SK-N-SH (cell line): ENCODE measurements at regions not wholly inside any gene's neighbourhood (a gene's known extent, or its start where the extent isn't known, plus 50 kb on each side); places are given as distances from the start of the nearest gene placed in this dataset.

Source experiments
- CTCF ChIA-PET: fragments of 300-600, 350-600 bp; formaldehyde crosslinking; extraction: SDS; loops from one replicate; lab custom pipeline; 2021; lab: Yijun Ruan, JAX
- POLR2A ChIA-PET: fragments of 350-600 bp; sonication (Branson Sonifier 250); formaldehyde crosslinking; extraction: SDS; loops from one replicate; lab custom pipeline; 2020; ENCODE audit warnings: antibody characterized with exemption, inconsistent platforms; lab: Yijun Ruan, JAX
- DNase-seq: peaks from one replicate; pipeline ENCODE4 v3.0.0; 2012
- H2AFZ ChIP-seq: fragments of 200-600 bp; sonication (generic); 2 replicates; pipeline ENCODE4 v1.8.1; 2016; ENCODE audit warnings: antibody characterized with exemption, mild to moderate bottlenecking, low read depth
- H3F3A ChIP-seq: fragments of 200-600 bp; sonication (generic); replicated peaks from 2 replicates; pipeline ENCODE3; 2016; ENCODE audit warnings: antibody characterized with exemption, mild to moderate bottlenecking; ENCODE audit not compliant: insufficient read depth
- H3K27ac ChIP-seq, 2 experiments: fragments of 200-500 bp in 1 of 2; fragments of 200-600 bp in 1 of 2; sonication (Bioruptor generic) in 1 of 2; sonication (generic), shearing (Covaris generic) in 1 of 2; 2 replicates each; pipeline versions ENCODE4 v1.5.1 to v1.6.1; 2014 to 2016; ENCODE audit warnings: low read depth in 2 of 2, inconsistent platforms in 1 of 2, low read length in 1 of 2, mild to moderate bottlenecking in 1 of 2, mixed read lengths in 1 of 2
- H3K27me3 ChIP-seq: fragments of 200-600 bp; sonication (generic), shearing (Covaris generic); 2 replicates; pipeline ENCODE4 v1.6.1; 2016; ENCODE audit warnings: mixed run types; ENCODE audit not compliant: insufficient read depth
- H3K36me3 ChIP-seq, 2 experiments: fragments of 200-500 bp in 1 of 2; fragments of 200-600 bp in 1 of 2; sonication (Bioruptor generic) in 1 of 2; sonication (generic) in 1 of 2; replicated peaks in 1 of 2; 2 replicates each; pipeline versions ENCODE3 to v1.5.1; 2014 to 2016; ENCODE audit warnings: low read length in 1 of 2, mild to moderate bottlenecking in 1 of 2; ENCODE audit not compliant: insufficient read depth in 2 of 2, control insufficient read depth in 1 of 2
- H3K4me1 ChIP-seq, 2 experiments: fragments of 200-500 bp in 1 of 2; fragments of 200-600 bp in 1 of 2; sonication (Bioruptor generic) in 1 of 2; sonication (generic), shearing (Covaris generic) in 1 of 2; 2 replicates each; pipeline versions ENCODE4 v1.5.1 to v1.6.1; 2014 to 2016; ENCODE audit warnings: low read depth in 1 of 2, low read length in 1 of 2, mixed run types in 1 of 2; ENCODE audit not compliant: insufficient read depth in 2 of 2, control insufficient read depth in 1 of 2
- H3K4me2 ChIP-seq: fragments of 200-600 bp; sonication (generic), shearing (Covaris generic); 2 replicates; pipeline ENCODE4 v1.6.1; 2017; ENCODE audit warnings: mixed run types
- H3K4me3 ChIP-seq, 2 experiments: fragments of 200-500 bp in 1 of 2; fragments of 200-600 bp in 1 of 2; sonication (Bioruptor generic) in 1 of 2; sonication (generic), shearing (Covaris generic) in 1 of 2; 2 replicates each; pipeline versions ENCODE4 v1.5.1 to v1.8.1; 2014 to 2016; ENCODE audit warnings: low read depth in 2 of 2, inconsistent platforms in 1 of 2, low read length in 1 of 2, mild to moderate bottlenecking in 1 of 2, mixed read lengths in 1 of 2, moderate library complexity in 1 of 2
- H3K79me2 ChIP-seq: fragments of 200-600 bp; sonication (generic); 2 replicates; pipeline ENCODE4 v1.8.1; 2017; ENCODE audit warnings: mild to moderate bottlenecking; ENCODE audit not compliant: insufficient read depth
- H3K9ac ChIP-seq: fragments of 200-600 bp; sonication (generic); 2 replicates; pipeline ENCODE4 v1.6.1; 2017; ENCODE audit warnings: mixed run types
- H3K9me2 ChIP-seq: fragments of 200-600 bp; sonication (generic); 2 replicates; pipeline ENCODE4 v1.6.1; 2017; ENCODE audit warnings: mixed run types
- H3K9me3 ChIP-seq: fragments of 200-600 bp; sonication (generic); 2 replicates; pipeline ENCODE4 v1.6.1; 2017; ENCODE audit warnings: mixed run types, mild to moderate bottlenecking, moderate library complexity
- H4K20me1 ChIP-seq: fragments of 200-600 bp; sonication (generic); 2 replicates; pipeline ENCODE4 v1.6.1; 2017; ENCODE audit warnings: mild to moderate bottlenecking, mixed run types; ENCODE audit not compliant: insufficient read depth
- CTCF ChIP-seq: fragments of 200-600 bp; sonication (generic); IDR thresholded peaks from 2 replicates; pipeline ENCODE4 v1.6.1; 2017; ENCODE audit warnings: antibody characterized with exemption, mild to moderate bottlenecking, moderate library complexity
- ELF1 ChIP-seq: IDR thresholded peaks from 2 replicates; pipeline ENCODE4 v1.4.0; 2012
- EP300 ChIP-seq, 2 experiments: IDR thresholded peaks; 2 replicates each; pipeline versions ENCODE4 v1.4.0 to v1.6.1; 2012; ENCODE audit warnings: borderline replicate concordance in 1 of 2, low read depth in 1 of 2, low read length in 1 of 2
- FOSL2 ChIP-seq: IDR thresholded peaks from 2 replicates; pipeline ENCODE4 v1.4.0; 2012; ENCODE audit warnings: low read depth, mild to moderate bottlenecking, moderate library complexity, borderline replicate concordance
- FOXJ3 ChIP-seq: sonication (generic); formaldehyde crosslinking; IDR thresholded peaks from 2 replicates; pipeline ENCODE4 v1.5.1; 2020; ENCODE audit warnings: mild to moderate bottlenecking, missing genetic modification reagents
- GABPA ChIP-seq: IDR thresholded peaks from 2 replicates; pipeline ENCODE4 v1.4.0; 2012; ENCODE audit warnings: low read depth, mild to moderate bottlenecking
- GATA2 ChIP-seq: sonication (generic); formaldehyde crosslinking; IDR thresholded peaks from 2 replicates; pipeline ENCODE4 v1.5.0; 2020; ENCODE audit warnings: mild to moderate bottlenecking, missing genetic modification reagents
- MXI1 ChIP-seq: IDR thresholded peaks from 2 replicates; pipeline ENCODE4 v1.6.1; 2012; ENCODE audit warnings: mild to moderate bottlenecking, low read depth, low read length, improper control_type of control experiment
- NRF1 ChIP-seq: IDR thresholded peaks from 2 replicates; pipeline ENCODE4 v1.6.1; 2012; ENCODE audit warnings: low read depth, mild to moderate bottlenecking, low read length
- REST ChIP-seq: IDR thresholded peaks from 2 replicates; pipeline ENCODE4 v1.6.1; 2012; ENCODE audit warnings: mild to moderate bottlenecking, low read depth, low read length, moderate library complexity
- RFX5 ChIP-seq: IDR thresholded peaks from 2 replicates; pipeline ENCODE4 v1.6.1; 2012; ENCODE audit warnings: mild to moderate bottlenecking, improper control_type of control experiment, low read length
- RXRA ChIP-seq: IDR thresholded peaks from 2 replicates; pipeline ENCODE4 v1.4.0; 2012; ENCODE audit warnings: low read depth, mild to moderate bottlenecking, borderline replicate concordance
- SIN3A ChIP-seq: IDR thresholded peaks from 2 replicates; pipeline ENCODE4 v1.6.1; 2012; ENCODE audit warnings: low read depth, mild to moderate bottlenecking, low read length, moderate library complexity, borderline replicate concordance
- USF1 ChIP-seq: IDR thresholded peaks from 2 replicates; pipeline ENCODE4 v1.4.0; 2012; ENCODE audit warnings: low read depth, borderline replicate concordance
- USF2 ChIP-seq: fragments of 150-350 bp; IDR thresholded peaks from 2 replicates; pipeline ENCODE4 v1.6.1; 2017; ENCODE audit warnings: antibody characterized with exemption, low read length, low read depth, borderline replicate concordance
- ZBTB33 ChIP-seq: IDR thresholded peaks from 2 replicates; pipeline ENCODE4 v1.4.0; 2012; ENCODE audit warnings: low read depth, borderline replicate concordance
- whole genome bisulfite sequencing: methylation state at CpG from one replicate; pipeline ENCODE4 v1.1.6; 2017; ENCODE audit warnings: low lambda C conversion rate; 5-methylcytosine and 5-hydroxymethylcytosine counted together

- TF ChIP-seq REST (no peak), FOXJ3 (no peak), FOSL2 (no peak), USF1 (no peak), CTCF (no peak), RFX5 (no peak)
Observed at GRCh38 chr11:57073128-57073527, 84.4 kb downstream of the OR5AK2 start (continued).

GRCh38 chr11:57081356-57081755, 92.6 kb downstream of the OR5AK2 start:
- Histone ChIP-seq H3K4me1 (no peaks in the 10 kb centered on the region), H2AFZ (no peak overlapping the region), H3K9ac (no peak overlapping the region), H3K79me2 (no peaks in the 10 kb centered on the region), H3K4me3 (no peak overlapping the region), H3K9me2 (no peaks in the 10 kb centered on the region), H3F3A (no peaks in the 10 kb centered on the region), H3K9me3 (no peaks in the 10 kb centered on the region), H4K20me1 (no peaks in the 10 kb centered on the region), H3K36me3 (no peaks in the 10 kb centered on the region), H3K4me2 (no peak overlapping the region), H3K27me3 (no peaks in the 10 kb centered on the region), H3K27ac (no peak overlapping the region)
- POLR2A ChIA-PET, result no interaction called here
- CTCF ChIA-PET, result no interaction called here
- WGBS, result 58% methylated on average over 1 of the region's 1 CpG
- DNase-seq, result no peak
- TF ChIP-seq USF2, result no peak
- TF ChIP-seq FOSL2, result no peak
- TF ChIP-seq ZBTB33, result no peak
- no peak for TF ChIP-seq ELF1
- TF ChIP-seq RXRA, result no peak
- no peak for TF ChIP-seq REST
- TF ChIP-seq NRF1, result no peak
- no peak for TF ChIP-seq GATA2 (CRISPR knock-in tag)
- no peak for TF ChIP-seq EP300 (IDR thresholded peaks at IDR 0.05; ENCODE audit: borderline replicate concordance in 1 of 2, low read depth in 1 of 2, low read length in 1 of 2)
- TF ChIP-seq RFX5, result no peak
- TF ChIP-seq SIN3A, result no peak
- no peak for TF ChIP-seq MXI1
- no peak for TF ChIP-seq GABPA
